Fibroblast of lung (primary cell): ENCODE measurements at regions not wholly inside any gene's neighbourhood (a gene's known extent, or its start where the extent isn't known, plus 50 kb on each side); places are given as distances from the start of the nearest gene placed in this dataset.

Experiments used
- DNase-seq, 2 donors: peaks; one replicate each; pipeline versions ENCODE4 v3.0.0 to v3.0.0-alpha.2; 2010; ENCODE audit warnings: low read depth in 2 of 2
- H2AFZ ChIP-seq: 2 replicates; pipeline ENCODE4 v1.5.1; 2012; ENCODE audit warnings: low read length, control low read depth, inconsistent platforms
- H3K27ac ChIP-seq: 2 replicates; pipeline ENCODE4 v1.5.1; 2011; ENCODE audit warnings: low read length, control low read depth; ENCODE audit not compliant: insufficient read depth
- H3K27me3 ChIP-seq: 2 replicates; pipeline ENCODE4 v1.5.1; 2011; ENCODE audit warnings: mild to moderate bottlenecking, low read length; ENCODE audit not compliant: control insufficient read depth, insufficient read depth
- H3K36me3 ChIP-seq: 2 replicates; pipeline ENCODE4 v1.5.1; 2011; ENCODE audit warnings: low read length; ENCODE audit not compliant: control insufficient read depth, insufficient read depth
- H3K4me1 ChIP-seq: 2 replicates; pipeline ENCODE4 v1.5.1; 2011; ENCODE audit warnings: low read length; ENCODE audit not compliant: control insufficient read depth, insufficient read depth; ENCODE audit errors: extremely low read depth
- H3K4me2 ChIP-seq: 2 replicates; pipeline ENCODE4 v1.5.1; 2011; ENCODE audit warnings: low read length, control low read depth; ENCODE audit not compliant: insufficient read depth; ENCODE audit errors: extremely low read depth
- H3K4me3 ChIP-seq, 4 experiments: fragments of 200-600 bp in 1 of 4; sonication (generic) in 1 of 4; replicated peaks in 1 of 4; 2 replicates each; pipeline ENCODE4 v1.5.1; 2011 to 2016; ENCODE audit warnings: low read length in 4 of 4, low read depth in 3 of 4, mild to moderate bottlenecking in 3 of 4, control low read depth in 2 of 4, inconsistent platforms in 1 of 4, mixed read lengths in 1 of 4; ENCODE audit not compliant: insufficient read depth in 1 of 4; ENCODE audit errors: control extremely low read depth in 1 of 4
- H3K79me2 ChIP-seq: 2 replicates; pipeline ENCODE4 v1.5.1; 2012; ENCODE audit warnings: mild to moderate bottlenecking, low read length, inconsistent platforms; ENCODE audit not compliant: control insufficient read depth, insufficient read depth
- H3K9ac ChIP-seq: 2 replicates; pipeline ENCODE4 v1.5.1; 2011; ENCODE audit warnings: mild to moderate bottlenecking, low read length, control low read depth; ENCODE audit not compliant: insufficient read depth
- H3K9me3 ChIP-seq: 2 replicates; pipeline ENCODE4 v1.5.1; 2012; ENCODE audit warnings: low read depth, low read length; ENCODE audit not compliant: control insufficient read depth, insufficient read depth
- H4K20me1 ChIP-seq: 2 replicates; pipeline ENCODE4 v1.5.1; 2011; ENCODE audit warnings: low read length; ENCODE audit not compliant: control insufficient read depth, insufficient read depth; ENCODE audit errors: extremely low read depth
- EZH2 ChIP-seq: IDR thresholded peaks from 2 replicates; pipeline ENCODE4 v1.5.1; 2012; ENCODE audit warnings: low read length, control low read depth, mild to moderate bottlenecking; ENCODE audit errors: missing control alignments
- TF ChIP-seq, protein P1 (sequence below), 2 donors: IDR thresholded peaks in 1 of 2; conservative IDR thresholded peaks in 1 of 2; 1 replicate in 1 of 2; 2 replicates in 1 of 2; pipeline ENCODE4 v1.5.1; 2011 to 2012; ENCODE audit warnings: low read length in 2 of 2, control low read depth in 1 of 2, inconsistent platforms in 1 of 2, low read depth in 1 of 2, mild to moderate bottlenecking in 1 of 2

GRCh38 chrX:6383917-6384316 is 151.0 kb downstream of the VCX3A start:
- Histone ChIP-seq H3K4me2 (no peak overlapping the region), H3K27ac (no peak overlapping the region), H3K4me3 (no peak overlapping the region), H3K36me3 (no peaks in the 10 kb centered on the region), H3K27me3 (no peaks in the 10 kb centered on the region), H3K79me2 (no peaks in the 10 kb centered on the region), H4K20me1 (no peaks in the 10 kb centered on the region), H3K9ac (no peak overlapping the region), H2AFZ (no peak overlapping the region), H3K9me3 (no peaks in the 10 kb centered on the region), H3K4me1 (no peaks in the 10 kb centered on the region)
- no peak for DNase-seq
- no peak for TF ChIP-seq EZH2
- TF ChIP-seq, protein P1, sequence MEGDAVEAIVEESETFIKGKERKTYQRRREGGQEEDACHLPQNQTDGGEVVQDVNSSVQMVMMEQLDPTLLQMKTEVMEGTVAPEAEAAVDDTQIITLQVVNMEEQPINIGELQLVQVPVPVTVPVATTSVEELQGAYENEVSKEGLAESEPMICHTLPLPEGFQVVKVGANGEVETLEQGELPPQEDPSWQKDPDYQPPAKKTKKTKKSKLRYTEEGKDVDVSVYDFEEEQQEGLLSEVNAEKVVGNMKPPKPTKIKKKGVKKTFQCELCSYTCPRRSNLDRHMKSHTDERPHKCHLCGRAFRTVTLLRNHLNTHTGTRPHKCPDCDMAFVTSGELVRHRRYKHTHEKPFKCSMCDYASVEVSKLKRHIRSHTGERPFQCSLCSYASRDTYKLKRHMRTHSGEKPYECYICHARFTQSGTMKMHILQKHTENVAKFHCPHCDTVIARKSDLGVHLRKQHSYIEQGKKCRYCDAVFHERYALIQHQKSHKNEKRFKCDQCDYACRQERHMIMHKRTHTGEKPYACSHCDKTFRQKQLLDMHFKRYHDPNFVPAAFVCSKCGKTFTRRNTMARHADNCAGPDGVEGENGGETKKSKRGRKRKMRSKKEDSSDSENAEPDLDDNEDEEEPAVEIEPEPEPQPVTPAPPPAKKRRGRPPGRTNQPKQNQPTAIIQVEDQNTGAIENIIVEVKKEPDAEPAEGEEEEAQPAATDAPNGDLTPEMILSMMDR (conservative IDR thresholded peaks at IDR 0.05 in 1 of 2, IDR thresholded peaks at IDR 0.05 in 1 of 2; ENCODE audit: low read depth in 1 of 2, low read length in 2 of 2) = no peak

DNA sequence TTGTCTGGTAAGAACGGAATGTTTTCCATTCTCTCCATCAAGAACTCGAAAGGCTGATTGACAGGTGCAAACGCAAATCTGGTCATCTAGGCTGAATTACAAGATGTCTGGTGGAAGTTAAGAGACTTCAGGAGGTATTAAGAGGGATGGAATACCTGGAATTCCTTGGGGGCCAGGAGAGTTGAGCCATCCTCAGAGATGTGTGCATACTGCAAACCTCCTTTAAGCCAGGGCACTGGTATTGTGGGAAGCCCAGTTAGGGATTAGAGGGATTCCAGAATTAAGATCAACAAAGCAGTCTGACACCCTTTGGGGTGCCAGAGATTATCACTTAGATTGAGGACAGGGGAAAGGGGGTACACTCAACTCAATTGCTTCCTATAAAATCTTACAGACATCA is 151.4 kb downstream of the VCX3A start:
- Histone ChIP-seq H3K27me3 (no peaks in the 10 kb centered on the region), H2AFZ (no peak overlapping the region), H3K4me3 (no peak overlapping the region), H3K79me2 (no peaks in the 10 kb centered on the region), H3K4me1 (no peaks in the 10 kb centered on the region), H3K9me3 (no peaks in the 10 kb centered on the region), H3K36me3 (no peaks in the 10 kb centered on the region), H4K20me1 (no peaks in the 10 kb centered on the region), H3K27ac (no peak overlapping the region), H3K9ac (no peak overlapping the region), H3K4me2 (no peak overlapping the region)
- no peak for DNase-seq
- TF ChIP-seq, protein P1 (conservative IDR thresholded peaks at IDR 0.05 in 1 of 2, IDR thresholded peaks at IDR 0.05 in 1 of 2; ENCODE audit: low read depth in 1 of 2, low read length in 2 of 2) = no peak
- TF ChIP-seq EZH2 = no peak

- Histone ChIP-seq H3K9ac (no peak overlapping the region), H3K27me3 (no peaks in the 10 kb centered on the region), H2AFZ (no peak overlapping the region), H3K36me3 (no peaks in the 10 kb centered on the region), H3K4me1 (no peaks in the 10 kb centered on the region), H3K9me3 (no peaks in the 10 kb centered on the region), H3K79me2 (no peaks in the 10 kb centered on the region), H4K20me1 (no peaks in the 10 kb centered on the region), H3K4me3 (no peak overlapping the region), H3K4me2 (no peak overlapping the region), H3K27ac (no peak overlapping the region)
- no peak for DNase-seq
- TF ChIP-seq EZH2 = no peak
- TF ChIP-seq, protein P1 (conservative IDR thresholded peaks at IDR 0.05 in 1 of 2, IDR thresholded peaks at IDR 0.05 in 1 of 2; ENCODE audit: low read depth in 1 of 2, low read length in 2 of 2) = no peak
These were observed 152.6 kb downstream of the VCX3A start for GRCh38 chrX:6382284-6382683.
